Endothelial cell of umbilical vein (primary cell): ENCODE measurements at regions not wholly inside any gene's neighbourhood (a gene's known extent, or its start where the extent isn't known, plus 50 kb on each side); places are given as distances from the start of the nearest gene placed in this dataset.

Experiments
- MYC ChIP-seq: IDR thresholded peaks from one replicate; pipeline ENCODE4 v1.6.1; 2011; ENCODE audit warnings: mild to moderate bottlenecking, low read depth, low read length
- POLR2AphosphoS5 ChIP-seq: IDR thresholded peaks from 2 replicates; pipeline ENCODE4 v1.6.1; 2012; ENCODE audit warnings: low read depth, mild to moderate bottlenecking, control low read depth, low read length, moderate library complexity; ENCODE audit not compliant: insufficient read depth
- TF ChIP-seq, protein P1 (sequence below), 2 donors: IDR thresholded peaks; 1 replicate in 1 of 2; 2 replicates in 1 of 2; pipeline ENCODE4 v1.5.1; 2011; ENCODE audit warnings: low read length in 2 of 2, mild to moderate bottlenecking in 2 of 2, moderate library complexity in 2 of 2, control low read depth in 1 of 2, inconsistent platforms in 1 of 2, low read depth in 1 of 2; ENCODE audit not compliant: insufficient read depth in 1 of 2; ENCODE audit errors: extremely low read depth in 1 of 2

DNA sequence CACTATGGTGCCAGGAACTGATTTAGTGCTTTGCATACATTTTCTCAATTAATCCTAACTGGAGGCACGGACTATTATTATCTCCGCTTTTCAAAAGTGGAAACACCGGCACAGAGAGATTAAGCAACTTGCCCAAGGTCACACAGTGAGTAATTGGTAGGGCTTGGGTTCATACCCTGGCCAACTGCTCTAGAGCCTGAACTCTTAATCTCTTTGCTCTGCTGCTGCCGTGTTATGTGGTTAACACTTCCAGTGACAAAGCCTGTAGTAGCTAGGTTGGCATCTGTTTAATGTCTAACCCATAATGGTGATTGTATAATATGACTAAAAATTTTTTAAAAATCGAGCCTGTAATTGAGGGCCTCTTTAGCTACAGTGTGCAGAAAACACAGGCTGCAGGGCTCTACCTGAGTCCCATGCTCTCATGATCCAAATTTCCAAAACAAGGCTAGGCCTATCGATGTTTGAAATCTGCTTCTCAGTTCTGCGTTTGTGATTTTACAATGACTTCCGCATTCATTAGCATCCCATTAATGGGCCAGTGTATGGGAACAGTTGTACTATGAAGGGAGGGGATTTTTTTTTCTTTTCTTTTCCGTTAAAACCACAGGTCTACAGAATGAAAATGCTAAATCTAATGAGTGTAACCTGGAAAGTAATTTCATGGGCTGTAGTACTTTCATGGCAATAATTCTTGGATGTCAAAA, 219.3 kb upstream of the JADE1 start:
- TF ChIP-seq, protein P1, sequence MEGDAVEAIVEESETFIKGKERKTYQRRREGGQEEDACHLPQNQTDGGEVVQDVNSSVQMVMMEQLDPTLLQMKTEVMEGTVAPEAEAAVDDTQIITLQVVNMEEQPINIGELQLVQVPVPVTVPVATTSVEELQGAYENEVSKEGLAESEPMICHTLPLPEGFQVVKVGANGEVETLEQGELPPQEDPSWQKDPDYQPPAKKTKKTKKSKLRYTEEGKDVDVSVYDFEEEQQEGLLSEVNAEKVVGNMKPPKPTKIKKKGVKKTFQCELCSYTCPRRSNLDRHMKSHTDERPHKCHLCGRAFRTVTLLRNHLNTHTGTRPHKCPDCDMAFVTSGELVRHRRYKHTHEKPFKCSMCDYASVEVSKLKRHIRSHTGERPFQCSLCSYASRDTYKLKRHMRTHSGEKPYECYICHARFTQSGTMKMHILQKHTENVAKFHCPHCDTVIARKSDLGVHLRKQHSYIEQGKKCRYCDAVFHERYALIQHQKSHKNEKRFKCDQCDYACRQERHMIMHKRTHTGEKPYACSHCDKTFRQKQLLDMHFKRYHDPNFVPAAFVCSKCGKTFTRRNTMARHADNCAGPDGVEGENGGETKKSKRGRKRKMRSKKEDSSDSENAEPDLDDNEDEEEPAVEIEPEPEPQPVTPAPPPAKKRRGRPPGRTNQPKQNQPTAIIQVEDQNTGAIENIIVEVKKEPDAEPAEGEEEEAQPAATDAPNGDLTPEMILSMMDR (IDR thresholded peaks at IDR 0.05; ENCODE audit: extremely low read depth in 1 of 2, insufficient read depth in 1 of 2, low read depth in 1 of 2, low read length in 2 of 2) = no peak
- TF ChIP-seq MYC = no peak
- no peak for TF ChIP-seq POLR2AphosphoS5
